Loucy (cell line): ENCODE measurements at regions not wholly inside any gene's neighbourhood (a gene's known extent, or its start where the extent isn't known, plus 50 kb on each side); places are given as distances from the start of the nearest gene placed in this dataset.

Experiments
- H2AFZ ChIP-seq: fragments of 200-600 bp; sonication (generic); 2 replicates; pipeline ENCODE4 v1.6.0; 2016; ENCODE audit warnings: antibody characterized with exemption, mild to moderate bottlenecking, low read length, moderate library complexity
- H3F3A ChIP-seq: fragments of 200-600 bp; 2 replicates; pipeline ENCODE4 v1.6.0; 2016; ENCODE audit warnings: antibody characterized with exemption, low read depth, mild to moderate bottlenecking
- H3K27me3 ChIP-seq: fragments of 200-600 bp; sonication (generic); 2 replicates; pipeline ENCODE4 v1.6.1; 2014; ENCODE audit warnings: low read length, mild to moderate bottlenecking; ENCODE audit not compliant: insufficient read depth, poor library complexity, severe bottlenecking
- H3K36me3 ChIP-seq: fragments of 200-600 bp; sonication (generic); 2 replicates; pipeline ENCODE4 v1.6.1; 2016; ENCODE audit warnings: low read length; ENCODE audit not compliant: insufficient read depth
- H3K4me1 ChIP-seq: fragments of 200-600 bp; sonication (generic); 2 replicates; pipeline ENCODE4 v1.5.1; 2014; ENCODE audit warnings: low read length, mild to moderate bottlenecking; ENCODE audit not compliant: insufficient read depth, poor library complexity, severe bottlenecking
- H3K4me2 ChIP-seq: fragments of 200-600 bp; sonication (generic); 2 replicates; pipeline ENCODE4 v1.6.0; 2014; ENCODE audit warnings: antibody characterized with exemption, low read length, low read depth, mild to moderate bottlenecking; ENCODE audit not compliant: poor library complexity, severe bottlenecking
- H3K4me3 ChIP-seq: fragments of 200-600 bp; sonication (generic); 2 replicates; pipeline ENCODE4 v1.5.1; 2014; ENCODE audit warnings: low read length, mild to moderate bottlenecking, mixed read lengths; ENCODE audit not compliant: poor library complexity, severe bottlenecking
- H3K79me2 ChIP-seq: fragments of 200-600 bp; sonication (generic); 2 replicates; pipeline ENCODE4 v1.6.1; 2014; ENCODE audit warnings: low read length; ENCODE audit not compliant: insufficient read depth
- H3K9ac ChIP-seq: fragments of 200-600 bp; sonication (generic); 2 replicates; pipeline ENCODE4 v1.6.0; 2014; ENCODE audit warnings: mild to moderate bottlenecking, low read depth, low read length, moderate library complexity; ENCODE audit not compliant: poor library complexity, severe bottlenecking
- H3K9me2 ChIP-seq: fragments of 200-600 bp; sonication (generic); replicated peaks from 2 replicates; pipeline ENCODE4 v1.6.1; 2016; ENCODE audit warnings: low read depth, low read length, mixed read lengths
- H3K9me3 ChIP-seq: fragments of 200-600 bp; sonication (generic); 2 replicates; pipeline ENCODE4 v1.6.1; 2014; ENCODE audit warnings: mild to moderate bottlenecking, antibody characterized with exemption, low read length, low read depth; ENCODE audit not compliant: insufficient read depth
- H4K20me1 ChIP-seq: fragments of 200-600 bp; sonication (generic); 2 replicates; pipeline ENCODE4 v1.6.0; 2014; ENCODE audit warnings: antibody characterized with exemption, low read length, mild to moderate bottlenecking; ENCODE audit not compliant: insufficient read depth, poor library complexity, severe bottlenecking
- CTCF ChIP-seq: fragments of 200-600 bp; sonication (generic); conservative IDR thresholded peaks from 2 replicates; pipeline ENCODE4 v1.5.1; 2014; ENCODE audit warnings: mild to moderate bottlenecking, antibody characterized with exemption, low read length
- EZH2phosphoT487 ChIP-seq: fragments of 200-600 bp; IDR thresholded peaks from 2 replicates; pipeline ENCODE4 v1.6.1; 2018; ENCODE audit warnings: antibody characterized with exemption, mild to moderate bottlenecking, moderate library complexity, borderline replicate concordance

- Histone ChIP-seq H3K27me3 (no peaks in the 10 kb centered on the region), H3K9me3 (no peaks in the 10 kb centered on the region), H2AFZ (no peak overlapping the region), H4K20me1 (no peaks in the 10 kb centered on the region), H3K4me3 (no peak overlapping the region), H3K4me1 (peaks cover 32% of the 10 kb centered on the region), H3K9me2 (no peaks in the 10 kb centered on the region), H3F3A (no peaks in the 10 kb centered on the region), H3K36me3 (no peaks in the 10 kb centered on the region), H3K9ac (no peak overlapping the region), H3K4me2 (no peak overlapping the region), H3K79me2 (no peaks in the 10 kb centered on the region)
- TF ChIP-seq EZH2phosphoT487 (no peak), CTCF (peak; percentile 72)
Observed at GRCh38 chr20:43840382-43841070, 74.1 kb upstream of the TOX2 start.

GRCh38 chr20:43839793-43840199 lies 74.9 kb upstream of the TOX2 start:
- Histone ChIP-seq H3K4me2 (no peak overlapping the region), H2AFZ (no peak overlapping the region), H3K79me2 (no peaks in the 10 kb centered on the region), H4K20me1 (no peaks in the 10 kb centered on the region), H3K4me3 (no peak overlapping the region), H3K36me3 (no peaks in the 10 kb centered on the region), H3K27me3 (no peaks in the 10 kb centered on the region), H3K9me2 (no peaks in the 10 kb centered on the region), H3F3A (no peaks in the 10 kb centered on the region), H3K9me3 (no peaks in the 10 kb centered on the region), H3K9ac (no peak overlapping the region), H3K4me1 (peaks cover 25% of the 10 kb centered on the region)
- TF ChIP-seq CTCF = no peak
- TF ChIP-seq EZH2phosphoT487 = no peak

DNA sequence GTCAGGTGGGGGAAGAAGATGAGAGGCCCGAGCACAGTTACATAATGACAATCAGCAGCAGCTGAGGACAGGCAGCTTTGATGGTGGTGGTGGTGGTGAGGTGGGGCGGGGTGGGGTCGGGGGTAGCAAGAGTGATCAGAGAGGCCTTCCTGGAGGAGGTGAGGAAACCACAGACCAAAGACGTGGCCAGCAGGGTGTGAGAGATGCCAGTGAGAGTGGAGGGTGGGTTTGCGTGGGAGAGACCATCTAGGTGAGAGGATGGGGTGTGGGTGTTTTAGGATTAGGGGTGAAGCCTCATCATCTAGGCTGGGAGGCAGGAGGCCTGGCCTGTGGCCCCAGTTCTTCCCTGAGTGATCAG lies 76.0 kb upstream of the TOX2 start:
- no peaks in the 10 kb centered on the region for H3K36me3 ChIP-seq
- no peak overlapping the region for H2AFZ ChIP-seq
- peaks cover 19% of the 10 kb centered on the region for H3K4me1 ChIP-seq
- H3K4me3 ChIP-seq = no peak overlapping the region
- H3F3A ChIP-seq = no peaks in the 10 kb centered on the region
- H3K9me3 ChIP-seq = no peaks in the 10 kb centered on the region
- H3K4me2 ChIP-seq = no peak overlapping the region
- TF ChIP-seq EZH2phosphoT487 (no peak), CTCF (no peak)
- no peaks in the 10 kb centered on the region for H3K79me2 ChIP-seq
- no peaks in the 10 kb centered on the region for H3K9me2 ChIP-seq
- H3K27me3 ChIP-seq = no peaks in the 10 kb centered on the region
- no peaks in the 10 kb centered on the region for H4K20me1 ChIP-seq
- no peak overlapping the region for H3K9ac ChIP-seq
